ENCODE measurements at regions not wholly inside any gene's neighbourhood (a gene's known extent, or its start where the extent isn't known, plus 50 kb on each side); places are given as distances from the start of the nearest gene placed in this dataset.

GRCh38 chr18:51864219-51864965 lies 475.6 kb upstream of the DCC start:
- no peaks in the 10 kb centered on the region for H3K9me3 ChIP-seq (ENCODE audit: insufficient read depth, low read length)

GRCh38 chr18:51865538-51865937 lies 474.5 kb upstream of the DCC start:
- Histone ChIP-seq H3K9me3 (ENCODE audit: insufficient read depth, low read length) (no peaks in the 10 kb centered on the region), H3K9ac (ENCODE audit: low read length) (no peak overlapping the region), H3K4me3 (ENCODE audit: low read length) (no peak overlapping the region), H3K4me2 (ENCODE audit: low read length) (no peak overlapping the region), H3K4me1 (ENCODE audit: low read length) (no peaks in the 10 kb centered on the region), H3K27ac (ENCODE audit: low read length) (no peak overlapping the region), H2AFZ (ENCODE audit: low read depth, low read length) (no peak overlapping the region), H4K20me1 (ENCODE audit: insufficient read depth, low read length) (no peaks in the 10 kb centered on the region), H3K36me3 (replicated peaks; ENCODE audit: low read depth, low read length) (no peaks in the 10 kb centered on the region), H3K27me3 (ENCODE audit: low read depth, low read length) (no peaks in the 10 kb centered on the region), H3K79me2 (ENCODE audit: low read length) (no peaks in the 10 kb centered on the region)
- no peak for TF ChIP-seq EZH2phosphoT487 (IDR thresholded peaks at IDR 0.05; ENCODE audit: low read depth)
- no peak for TF ChIP-seq CTCF (IDR thresholded peaks at IDR 0.05; ENCODE audit: low read depth, low read length)

More at GRCh38 chr18:51864219-51864965, 475.6 kb upstream of the DCC start:
- Histone ChIP-seq H3K79me2 (ENCODE audit: low read length) (no peaks in the 10 kb centered on the region), H3K36me3 (replicated peaks; ENCODE audit: low read depth, low read length) (no peaks in the 10 kb centered on the region), H3K4me3 (ENCODE audit: low read length) (no peak overlapping the region), H4K20me1 (ENCODE audit: insufficient read depth, low read length) (no peaks in the 10 kb centered on the region), H2AFZ (ENCODE audit: low read depth, low read length) (no peak overlapping the region), H3K9ac (ENCODE audit: low read length) (no peak overlapping the region), H3K4me1 (ENCODE audit: low read length) (no peaks in the 10 kb centered on the region), H3K27me3 (ENCODE audit: low read depth, low read length) (no peaks in the 10 kb centered on the region), H3K4me2 (ENCODE audit: low read length) (no peak overlapping the region), H3K27ac (ENCODE audit: low read length) (no peak overlapping the region)
- TF ChIP-seq EZH2phosphoT487 (IDR thresholded peaks at IDR 0.05; ENCODE audit: low read depth), result no peak
- no peak for TF ChIP-seq CTCF (IDR thresholded peaks at IDR 0.05; ENCODE audit: low read depth, low read length)

GRCh38 chr18:51867767-51868166 lies 472.2 kb upstream of the DCC start:
- H3K9ac ChIP-seq (ENCODE audit: low read length), result no peak overlapping the region
- no peaks in the 10 kb centered on the region for H3K79me2 ChIP-seq (ENCODE audit: low read length)
- H3K9me3 ChIP-seq (ENCODE audit: insufficient read depth, low read length), result 0 out of 2 replicates have a peak, but pooled peaks cover 6% of the 10 kb centered on the region
- H3K27me3 ChIP-seq (ENCODE audit: low read depth, low read length), result no peaks in the 10 kb centered on the region
- H3K27ac ChIP-seq (ENCODE audit: low read length), result no peak overlapping the region
- no peak overlapping the region for H2AFZ ChIP-seq (ENCODE audit: low read depth, low read length)
- H3K36me3 ChIP-seq (replicated peaks; ENCODE audit: low read depth, low read length), result no peaks in the 10 kb centered on the region
- TF ChIP-seq EZH2phosphoT487 (IDR thresholded peaks at IDR 0.05; ENCODE audit: low read depth) (no peak), CTCF (IDR thresholded peaks at IDR 0.05; ENCODE audit: low read depth, low read length) (no peak)
- no peak overlapping the region for H3K4me3 ChIP-seq (ENCODE audit: low read length)
- H4K20me1 ChIP-seq (ENCODE audit: insufficient read depth, low read length), result no peaks in the 10 kb centered on the region
- no peak overlapping the region for H3K4me2 ChIP-seq (ENCODE audit: low read length)
- no peaks in the 10 kb centered on the region for H3K4me1 ChIP-seq (ENCODE audit: low read length)

- Histone ChIP-seq H3K27me3 (ENCODE audit: low read depth, low read length) (no peaks in the 10 kb centered on the region), H3K27ac (ENCODE audit: low read length) (no peak overlapping the region), H3K4me1 (ENCODE audit: low read length) (peaks cover 9% of the 10 kb centered on the region), H3K4me2 (ENCODE audit: low read length) (no peak overlapping the region), H3K36me3 (replicated peaks; ENCODE audit: low read depth, low read length) (no peaks in the 10 kb centered on the region), H3K9ac (ENCODE audit: low read length) (no peak overlapping the region), H3K4me3 (ENCODE audit: low read length) (no peak overlapping the region), H3K9me3 (ENCODE audit: insufficient read depth, low read length) (no peaks in the 10 kb centered on the region), H4K20me1 (ENCODE audit: insufficient read depth, low read length) (no peaks in the 10 kb centered on the region), H3K79me2 (ENCODE audit: low read length) (no peaks in the 10 kb centered on the region), H2AFZ (ENCODE audit: low read depth, low read length) (no peak overlapping the region)
- TF ChIP-seq EZH2phosphoT487 (IDR thresholded peaks at IDR 0.05; ENCODE audit: low read depth) (no peak), CTCF (IDR thresholded peaks at IDR 0.05; ENCODE audit: low read depth, low read length) (no peak)
These were observed 461.3 kb upstream of the DCC start for GRCh38 chr18:51878724-51879123.
